AG04449 (cell line): ENCODE measurements at regions not wholly inside any gene's neighbourhood (a gene's known extent, or its start where the extent isn't known, plus 50 kb on each side); places are given as distances from the start of the nearest gene placed in this dataset.

Experiments used
- CTCF ChIA-PET: fragments of 350-600 bp; formaldehyde crosslinking; extraction: SDS; loops from one replicate; lab custom pipeline; 2021; ENCODE audit warnings: antibody characterized with exemption; lab: Yijun Ruan, JAX
- POLR2A ChIA-PET: fragments of 400-600, 350-600 bp; formaldehyde crosslinking; extraction: SDS; loops from one replicate; lab custom pipeline; 2020; ENCODE audit warnings: antibody characterized with exemption, inconsistent platforms; lab: Yijun Ruan, JAX
- DNase-seq: peaks from one replicate; pipeline ENCODE4 v3.0.0-alpha.2; 2010; ENCODE audit warnings: low read depth, low spot score
- H3K4me3 ChIP-seq: 2 replicates; pipeline ENCODE4 v1.5.1; 2011; ENCODE audit warnings: low read depth, mild to moderate bottlenecking, control low read depth, low read length
- TF ChIP-seq, protein P1 (sequence below): IDR thresholded peaks from one replicate; pipeline ENCODE4 v1.5.1; 2011; ENCODE audit warnings: mild to moderate bottlenecking, moderate library complexity, low read length, control low read depth, inconsistent platforms; ENCODE audit not compliant: insufficient read depth; ENCODE audit errors: missing control alignments

DNA sequence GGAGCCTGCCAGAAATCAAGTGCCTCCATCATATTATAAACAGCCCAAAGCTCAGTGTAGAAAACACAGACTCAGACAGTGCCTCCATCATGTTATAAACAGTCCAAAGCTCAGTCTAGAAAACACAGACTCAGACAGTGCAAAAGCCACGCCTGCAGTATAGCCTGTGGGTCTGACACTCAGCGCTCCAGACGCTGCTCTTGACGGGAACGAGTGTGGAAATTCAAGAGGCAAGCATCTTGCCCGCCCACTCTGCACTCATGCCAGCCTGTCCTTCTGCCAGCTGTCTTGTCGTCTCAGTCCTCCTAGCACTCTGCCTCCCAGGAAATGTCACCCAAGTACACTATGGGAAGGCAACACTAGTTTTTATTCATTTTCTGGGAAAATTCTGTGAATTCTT lies 274.2 kb upstream of the CDH4 start:
- H3K4me3 ChIP-seq: no peak overlapping the region
- ChIA-PET CTCF (no interaction called here), POLR2A (no interaction called here)
- TF ChIP-seq, protein P1, sequence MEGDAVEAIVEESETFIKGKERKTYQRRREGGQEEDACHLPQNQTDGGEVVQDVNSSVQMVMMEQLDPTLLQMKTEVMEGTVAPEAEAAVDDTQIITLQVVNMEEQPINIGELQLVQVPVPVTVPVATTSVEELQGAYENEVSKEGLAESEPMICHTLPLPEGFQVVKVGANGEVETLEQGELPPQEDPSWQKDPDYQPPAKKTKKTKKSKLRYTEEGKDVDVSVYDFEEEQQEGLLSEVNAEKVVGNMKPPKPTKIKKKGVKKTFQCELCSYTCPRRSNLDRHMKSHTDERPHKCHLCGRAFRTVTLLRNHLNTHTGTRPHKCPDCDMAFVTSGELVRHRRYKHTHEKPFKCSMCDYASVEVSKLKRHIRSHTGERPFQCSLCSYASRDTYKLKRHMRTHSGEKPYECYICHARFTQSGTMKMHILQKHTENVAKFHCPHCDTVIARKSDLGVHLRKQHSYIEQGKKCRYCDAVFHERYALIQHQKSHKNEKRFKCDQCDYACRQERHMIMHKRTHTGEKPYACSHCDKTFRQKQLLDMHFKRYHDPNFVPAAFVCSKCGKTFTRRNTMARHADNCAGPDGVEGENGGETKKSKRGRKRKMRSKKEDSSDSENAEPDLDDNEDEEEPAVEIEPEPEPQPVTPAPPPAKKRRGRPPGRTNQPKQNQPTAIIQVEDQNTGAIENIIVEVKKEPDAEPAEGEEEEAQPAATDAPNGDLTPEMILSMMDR: no peak
- DNase-seq: no peak

DNA sequence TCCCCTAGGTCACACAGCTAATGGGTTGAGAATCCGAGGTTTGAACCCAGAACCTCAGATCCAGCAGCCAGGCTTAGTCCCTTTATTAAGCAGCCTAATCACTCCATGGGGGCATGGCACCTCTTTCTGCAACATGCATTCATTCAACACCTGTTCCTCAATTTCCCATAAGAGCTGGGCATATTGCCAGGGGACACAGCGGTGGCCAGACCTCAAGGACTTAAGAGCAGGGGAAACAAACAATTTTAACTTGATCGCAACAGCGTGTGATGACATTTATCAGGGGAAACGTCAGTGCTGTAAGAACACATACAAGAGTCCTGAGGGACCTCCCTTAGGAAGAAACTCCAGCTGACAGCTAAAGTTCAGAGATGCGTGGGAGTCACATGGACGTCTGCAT lies 267.4 kb upstream of the CDH4 start:
- ChIA-PET CTCF (interaction anchor here (0.8 to 1.1 kb wide), 2 partner anchors 130 to 774 kb away, joined by 3 read pairs; no protein-coding TSS in a partner anchor), POLR2A (no interaction called here)
- TF ChIP-seq, protein P1: no peak
- no peak overlapping the region for H3K4me3 ChIP-seq
- no peak for DNase-seq

GRCh38 chr20:60986506-60987156 lies 265.4 kb upstream of the CDH4 start:
- ChIA-PET POLR2A (no interaction called here), CTCF (no interaction called here)
- TF ChIP-seq, protein P1: no peak
- DNase-seq: no peak
- no peak overlapping the region for H3K4me3 ChIP-seq

GRCh38 chr20:60990061-60990460 lies 262.0 kb upstream of the CDH4 start:
- DNase-seq: no peak
- H3K4me3 ChIP-seq: no peak overlapping the region
- ChIA-PET CTCF (no interaction called here), POLR2A (no interaction called here)
- TF ChIP-seq, protein P1: no peak

DNA sequence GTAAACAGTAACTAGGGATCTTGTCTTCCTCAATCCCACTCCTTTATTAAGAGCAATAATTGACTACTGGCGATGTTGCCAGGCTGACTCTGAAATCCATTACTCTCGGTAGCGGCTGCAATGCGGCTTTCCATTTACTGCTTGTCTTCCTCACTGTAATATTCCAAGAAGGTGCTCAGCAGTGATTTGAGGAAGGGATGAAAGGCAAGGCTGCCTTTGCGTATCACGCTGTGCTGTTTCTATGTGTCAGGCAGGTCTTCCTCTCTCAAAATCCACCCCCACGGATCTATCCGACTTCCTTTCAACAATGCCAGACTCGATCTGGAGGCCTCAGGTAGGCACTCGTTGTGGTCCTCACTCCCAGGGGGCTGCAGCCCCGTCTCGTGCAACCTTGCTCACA lies 261.4 kb upstream of the CDH4 start:
- CTCF ChIA-PET: no interaction called here

DNA sequence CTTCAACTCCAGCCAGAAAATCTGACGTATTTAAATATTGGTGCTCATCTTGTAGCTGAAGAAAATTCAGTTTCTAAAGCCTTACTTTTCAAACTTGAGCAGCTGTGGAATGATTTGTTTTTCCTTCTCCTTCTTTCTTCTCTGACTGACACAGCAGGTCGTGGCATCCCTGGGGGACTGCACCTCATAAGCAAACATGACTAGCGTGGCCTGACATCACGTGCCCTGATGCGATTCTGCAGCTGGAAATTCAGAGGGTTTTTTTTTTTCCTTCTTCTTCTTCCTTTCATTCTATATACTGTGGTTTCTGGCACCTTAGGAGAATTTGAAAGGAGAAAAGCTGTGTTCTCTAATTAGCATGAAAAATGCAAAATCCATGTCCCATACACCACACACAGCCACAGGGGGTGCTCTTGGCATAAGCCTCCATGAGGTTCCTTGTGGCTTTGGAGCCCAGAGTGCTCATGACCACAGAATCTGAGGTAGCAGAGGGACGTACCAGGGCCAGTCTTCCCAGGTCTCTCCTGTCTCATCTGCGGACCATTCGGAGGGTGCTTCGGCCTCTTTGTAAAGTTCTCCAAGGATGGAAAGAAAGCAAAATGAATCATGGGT lies 258.5 kb upstream of the CDH4 start:
- TF ChIP-seq, protein P1: peak; percentile 15
- CTCF ChIA-PET: interaction anchor here (0.6 kb wide), 1 partner anchor 72 kb away, joined by 3 read pairs; no protein-coding TSS in a partner anchor
- POLR2A ChIA-PET: no interaction called here
- no peak for DNase-seq
- no peak overlapping the region for H3K4me3 ChIP-seq

More for the DNA sequence above, 261.4 kb upstream of the CDH4 start:
- no peak for DNase-seq
- TF ChIP-seq, protein P1: no peak
- POLR2A ChIA-PET: no interaction called here
- H3K4me3 ChIP-seq: no peak overlapping the region
